K562 (cell line): ENCODE measurements at regions not wholly inside any gene's neighbourhood (a gene's known extent, or its start where the extent isn't known, plus 50 kb on each side); places are given as distances from the start of the nearest gene placed in this dataset.

Experiments
- ATAC-seq: fragments of 200-7000 bp; cut with Tn5 transposase; 3 replicates; pipeline ENCODE4 v1.9.1; 2020; ENCODE audit warnings: moderate library complexity
- BruUV-seq: library from RNA; stranded (reverse); fragments of 400-500 nt; replicated peaks from 2 replicates; lab custom pipeline; 2021; lab: Mats Ljungman, UMichigan
- CTCF ChIA-PET: fragments of 300-600 bp; formaldehyde crosslinking; extraction: SDS; loops from one replicate; lab custom pipeline; 2021; ENCODE audit warnings: low intra/inter-chr PET ratio; lab: Yijun Ruan, JAX
- POLR2A ChIA-PET: fragments of 300-600, 350-650 bp; sonication (Branson Sonifier 250); formaldehyde crosslinking; extraction: SDS; loops from one replicate; lab custom pipeline; 2021; ENCODE audit warnings: antibody characterized with exemption, inconsistent platforms; lab: Yijun Ruan, JAX
- DNase-seq, 4 experiments: peaks; one replicate each; pipeline versions ENCODE4 v3.0.0 to v3.0.0-alpha.2; 2011 to 2018; ENCODE audit warnings: low spot score in 3 of 4, mixed read lengths in 3 of 4; ENCODE audit errors: extremely low read depth in 1 of 4
- FAIRE-seq: peaks from 2 replicates; lab custom pipeline; 2011; peaks lifted over from hg19 to GRCh38; lab: Jason Lieb, UNC
- H2AFZ ChIP-seq: 2 replicates; pipeline ENCODE4 v1.6.0; 2011; ENCODE audit warnings: low read depth, low read length, control low read depth, inconsistent platforms
- H3K27ac ChIP-seq: fragments of 200-600 bp; 3 replicates; pipeline ENCODE4 v1.8.0; 2011; ENCODE audit warnings: low read depth, mild to moderate bottlenecking, control low read depth, inconsistent platforms, low read length, moderate library complexity, mixed read lengths; ENCODE audit errors: extremely low read depth
- H3K27me3 ChIP-seq, 2 experiments: fragments of 300-600 bp in 1 of 2; 2 replicates in 1 of 2; 3 replicates in 1 of 2; pipeline versions ENCODE4 v1.6.0 to v1.8.0; 2011; ENCODE audit warnings: inconsistent platforms in 2 of 2, low read length in 2 of 2, mild to moderate bottlenecking in 1 of 2, mixed read lengths in 1 of 2, moderate library complexity in 1 of 2; ENCODE audit not compliant: control insufficient read depth in 2 of 2, insufficient read depth in 2 of 2
- H3K36me3 ChIP-seq: fragments of 300-600 bp; 3 replicates; pipeline ENCODE4 v1.8.0; 2011; ENCODE audit warnings: mild to moderate bottlenecking, low read length, inconsistent platforms; ENCODE audit not compliant: control insufficient read depth, insufficient read depth
- H3K4me1 ChIP-seq, 2 experiments: fragments of 200-600 bp in 1 of 2; replicated peaks in 1 of 2; 2 replicates in 1 of 2; 3 replicates in 1 of 2; pipeline versions ENCODE4 v1.5.1 to v1.8.0; 2011; ENCODE audit warnings: inconsistent platforms in 2 of 2, low read length in 2 of 2, mild to moderate bottlenecking in 1 of 2, mixed read lengths in 1 of 2, moderate library complexity in 1 of 2; ENCODE audit not compliant: control insufficient read depth in 2 of 2, insufficient read depth in 2 of 2
- H3K4me2 ChIP-seq: 2 replicates; pipeline ENCODE4 v1.6.1; 2011; ENCODE audit warnings: low read length, control low read depth, inconsistent platforms, mixed read lengths; ENCODE audit not compliant: insufficient read depth
- H3K4me3 ChIP-seq: fragments of 200-600 bp; sonication (generic), shearing (Covaris generic); 2 replicates; pipeline ENCODE4 v1.5.1; 2016; ENCODE audit warnings: control low read depth, inconsistent platforms
- H3K79me2 ChIP-seq: fragments of 200-600 bp; 3 replicates; pipeline ENCODE4 v1.8.0; 2011; ENCODE audit warnings: low read length, inconsistent platforms; ENCODE audit not compliant: control insufficient read depth, insufficient read depth
- H3K9ac ChIP-seq, 2 experiments: 2 replicates each; pipeline versions ENCODE4 v1.6.0 to v1.6.1; 2011; ENCODE audit warnings: low read depth in 2 of 2, low read length in 2 of 2, control low read depth in 1 of 2, inconsistent platforms in 1 of 2, mild to moderate bottlenecking in 1 of 2, mixed read lengths in 1 of 2; ENCODE audit not compliant: insufficient read depth in 1 of 2
- H3K9me1 ChIP-seq: one replicate; pipeline ENCODE4 v1.6.0; 2011; ENCODE audit warnings: inconsistent platforms, mild to moderate bottlenecking, low read length, moderate library complexity; ENCODE audit not compliant: control insufficient read depth, insufficient read depth
- H3K9me3 ChIP-seq: replicated peaks from 2 replicates; pipeline ENCODE4 v1.5.1; 2011; ENCODE audit warnings: low read depth, low read length, inconsistent platforms; ENCODE audit not compliant: control insufficient read depth, insufficient read depth
- H4K20me1 ChIP-seq: replicated peaks from 2 replicates; pipeline ENCODE4 v1.6.1; 2011; ENCODE audit warnings: low read length, inconsistent platforms, mixed read lengths; ENCODE audit not compliant: control insufficient read depth, insufficient read depth
- EHMT2 ChIP-seq: fragments of 450-650 bp; IDR thresholded peaks from 2 replicates; pipeline ENCODE4 v1.6.1; 2018; ENCODE audit warnings: antibody characterized with exemption
- ELF1 ChIP-seq: fragments of 200-800 bp; sonication (Bioruptor generic); IDR thresholded peaks from 2 replicates; pipeline ENCODE4 v1.6.1; 2016; ENCODE audit warnings: missing genetic modification characterization, missing compliant biosample characterization
- HNRNPH1 ChIP-seq: fragments of 200-400 bp; formaldehyde crosslinking; optimal IDR thresholded peaks from 2 replicates; pipeline ENCODE3; 2017; ENCODE audit warnings: low read depth, mild to moderate bottlenecking, low read length, moderate library complexity
- HNRNPL ChIP-seq: fragments of 200-400 bp; formaldehyde crosslinking; IDR thresholded peaks from 2 replicates; pipeline ENCODE4 v1.6.1; 2017; ENCODE audit warnings: low read depth, mild to moderate bottlenecking, low read length
- MLLT1 ChIP-seq, 2 experiments: fragments of 450-650 bp; IDR thresholded peaks; 2 replicates each; pipeline ENCODE4 v1.6.1; 2016
- NFE2 ChIP-seq: IDR thresholded peaks from 2 replicates; pipeline ENCODE4 v1.6.1; 2014; ENCODE audit warnings: antibody characterized with exemption, low read depth
- NFXL1 ChIP-seq: fragments of 450-650 bp; formaldehyde crosslinking; IDR thresholded peaks from 2 replicates; pipeline ENCODE4 v1.4.0; 2021; ENCODE audit warnings: mild to moderate bottlenecking
- NR2C2 ChIP-seq, 2 experiments: fragments of 200-800 bp in 1 of 2; sonication (Bioruptor generic) in 1 of 2; sonication (generic) in 1 of 2; formaldehyde crosslinking in 1 of 2; IDR thresholded peaks; 2 replicates each; pipeline versions ENCODE4 v1.6.1 to v1.8.0; 2016 to 2022; ENCODE audit warnings: mild to moderate bottlenecking in 1 of 2, missing compliant biosample characterization in 1 of 2, missing genetic modification characterization in 1 of 2, missing genetic modification reagents in 1 of 2
- ZNF644 ChIP-seq: fragments of 200-800 bp; sonication (Bioruptor generic); IDR thresholded peaks from 2 replicates; pipeline ENCODE4 v1.6.1; 2016; ENCODE audit warnings: low read depth, missing genetic modification characterization, missing compliant biosample characterization
- WGBS: fragments of 100-300 bp; shearing (Covaris generic); methylation state at CpG from one replicate; pipeline ENCODE4 v1.1.6; 2016; ENCODE audit warnings: low coverage, mixed read lengths; ENCODE audit not compliant: insufficient coverage; ENCODE audit errors: missing lambda C conversion rate; 5-methylcytosine and 5-hydroxymethylcytosine counted together
- in situ Hi-C: fragments of 300-500 bp; cut with MboI; formaldehyde crosslinking; loops from 4 replicates; pipeline ENCODE4 v1.15.0; 2018; ENCODE audit warnings: inconsistent platforms, mixed read lengths
- intact Hi-C: fragments of 100-400 bp; cut with micrococcal nuclease; formaldehyde crosslinking; loops from 2 replicates; pipeline ENCODE4 v1.14.2; 2022

- TF ChIP-seq NR2C2 (CRISPR knock-in tag; IDR thresholded peaks at IDR 0.05), result no peak
- TF ChIP-seq NR2C2 (tag; IDR thresholded peaks at IDR 0.05), result no peak
- no peak for TF ChIP-seq ZNF644
- TF ChIP-seq MLLT1 (IDR thresholded peaks at IDR 0.05), result no peak
- TF ChIP-seq NFE2, result no peak
- TF ChIP-seq, all 486 proteins: peak for 0
Observed at GRCh38 chr6:126526996-126527606, 187.2 kb downstream of the CENPW start (continued).

DNA sequence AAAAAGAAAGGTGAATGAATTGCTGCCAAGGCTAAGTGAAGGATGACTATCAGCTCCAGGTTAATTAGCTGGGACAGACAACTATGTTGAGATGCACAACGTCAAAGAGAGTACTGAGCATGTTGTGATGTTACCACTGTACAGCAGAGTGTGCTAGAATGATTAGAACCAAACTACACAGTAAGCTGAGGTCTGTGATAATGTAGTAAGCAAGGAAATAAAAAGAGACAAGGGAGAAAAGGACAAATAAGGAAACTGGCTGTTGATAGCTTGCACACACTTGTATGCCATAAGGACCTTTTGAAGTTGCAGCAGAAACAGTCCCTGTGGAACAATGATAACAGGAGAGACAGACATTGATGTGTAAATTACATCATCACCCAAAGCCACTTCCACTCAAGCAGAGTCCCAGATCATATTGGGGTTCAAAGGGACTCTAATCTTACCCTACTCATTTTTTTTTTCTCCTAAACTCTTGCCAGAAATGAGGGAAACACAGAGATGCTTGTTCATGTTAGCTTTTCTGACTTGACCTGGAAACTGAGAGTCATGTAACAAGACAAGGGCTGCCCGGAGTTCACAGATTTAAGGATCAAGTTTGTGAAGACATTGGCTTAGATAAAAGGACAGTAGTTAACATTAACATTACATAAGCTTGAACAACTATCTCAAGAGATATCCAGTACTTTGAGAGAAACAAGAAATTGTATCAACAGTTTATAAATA lies 189.9 kb downstream of the CENPW start:
- Histone ChIP-seq H2AFZ (no peak overlapping the region), H3K9me1 (no peaks in the 10 kb centered on the region), H3K79me2 (no peaks in the 10 kb centered on the region), H4K20me1 (no peaks in the 10 kb centered on the region), H3K4me3 (no peak overlapping the region), H3K36me3 (no peaks in the 10 kb centered on the region), H3K9ac (no peak overlapping the region; a peak in 1 of 4 replicates), H3K27ac (no peak overlapping the region), H3K4me2 (no peak overlapping the region), H3K4me1 (no peaks in the 10 kb centered on the region), H3K9me3 (no peaks in the 10 kb centered on the region), H3K27me3 (no peaks in the 10 kb centered on the region)
- ChIA-PET CTCF (no interaction called here), POLR2A (no interaction called here)
- intact Hi-C loops, result no loop called here
- ATAC-seq, result no peak
- no peak for DNase-seq
- 7% methylated on average over 2 of the region's 2 CpGs for WGBS
- TF ChIP-seq EHMT2, result no peak
- no peak for TF ChIP-seq NFXL1 (CRISPR knock-in tag)
- TF ChIP-seq HNRNPH1, result no peak
- no peak for TF ChIP-seq HNRNPL
- TF ChIP-seq ELF1, result no peak
- in situ Hi-C loops, result no loop called here
- no peak for FAIRE-seq
- BruUV-seq, result no TSS peak
